Activated CD4-positive, alpha-beta T cell treated with anti-CD3 and anti-CD28 coated beads for 36 hours (primary cell): ENCODE measurements at regions not wholly inside any gene's neighbourhood (a gene's known extent, or its start where the extent isn't known, plus 50 kb on each side); places are given as distances from the start of the nearest gene placed in this dataset.

Source experiments
- ATAC-seq: fragments of 200-7000 bp; cut with Tn5 transposase; one replicate; pipeline ENCODE4 v1.10.0; 2021; ENCODE audit warnings: mild to moderate bottlenecking, moderate library complexity
- CTCF ChIA-PET: fragments of 350-600 bp; sonication (Branson Sonifier 250); formaldehyde crosslinking; loops from one replicate; lab custom pipeline; 2021; ENCODE audit warnings: antibody characterized with exemption; lab: Charles Lee
- POLR2A ChIA-PET: fragments of 350-600 bp; sonication (Branson Sonifier 250); formaldehyde crosslinking; loops from one replicate; lab custom pipeline; 2021; ENCODE audit warnings: antibody characterized with exemption, inconsistent platforms; lab: Charles Lee
- DNase-seq: peaks from one replicate; pipeline ENCODE4 v3.0.0-alpha.2; 2020
- H3K27ac Mint-ChIP-seq: one replicate; pipeline ENCODE4 v1.8.0; 2021; ENCODE audit warnings: mixed read lengths
- H3K27me3 Mint-ChIP-seq: one replicate; pipeline ENCODE4 v1.8.0; 2021; ENCODE audit warnings: mixed read lengths
- H3K36me3 Mint-ChIP-seq: one replicate; pipeline ENCODE4 v1.8.0; 2021; ENCODE audit warnings: low read depth, mixed read lengths
- H3K4me1 Mint-ChIP-seq: one replicate; pipeline ENCODE4 v1.8.0; 2021; ENCODE audit warnings: mixed read lengths
- H3K4me3 Mint-ChIP-seq: one replicate; pipeline ENCODE4 v1.8.0; 2021; ENCODE audit warnings: mild to moderate bottlenecking, moderate library complexity, mixed read lengths
- H3K9me3 Mint-ChIP-seq: one replicate; pipeline ENCODE4 v1.8.0; 2021; ENCODE audit warnings: low read depth, mixed read lengths
- intact Hi-C, 2 experiments: fragments of 100-400 bp; cut with DNase I in 1 of 2; cut with micrococcal nuclease in 1 of 2; formaldehyde crosslinking; loops; one replicate each; pipeline versions ENCODE4 v1.14.2 to v1.15.1; 2022 to 2024; cut with DNase I, micrococcal nuclease

DNA sequence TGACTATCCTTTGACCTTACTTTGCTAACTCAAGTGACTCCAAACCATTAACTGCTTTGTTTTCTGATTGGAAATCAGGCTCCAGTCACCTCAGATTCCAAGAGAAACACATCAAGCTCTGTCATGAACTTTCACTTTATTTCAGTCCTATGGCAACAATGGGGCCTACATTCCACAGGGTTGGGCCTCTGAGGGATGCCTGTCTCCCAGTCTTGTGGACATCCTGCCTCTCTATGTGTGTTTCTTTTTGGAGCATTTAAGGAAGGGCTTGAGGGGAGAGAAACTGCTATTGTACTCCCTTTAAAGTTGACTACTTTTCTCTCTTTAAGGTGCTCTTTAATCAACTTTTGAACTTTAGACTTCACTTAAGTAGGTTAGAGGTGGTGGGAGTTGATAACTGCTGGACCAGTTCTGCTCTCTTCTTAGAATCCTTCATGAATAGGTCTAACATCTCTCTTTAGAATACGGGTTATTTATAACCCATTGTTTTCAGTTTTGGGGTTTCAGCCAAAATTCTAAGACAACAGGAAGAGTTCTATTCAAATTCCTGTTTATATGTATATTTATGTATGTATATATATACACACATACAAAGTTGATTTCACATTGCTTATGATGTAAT is 274.3 kb upstream of the NR3C2 start:
- ChIA-PET CTCF (no interaction called here), POLR2A (no interaction called here)
- Mint-ChIP-seq H3K9me3 (peaks cover 5% of the 10 kb centered on the region), H3K27ac (no peak overlapping the region), H3K4me1 (no peaks in the 10 kb centered on the region), H3K36me3 (no peaks in the 10 kb centered on the region), H3K4me3 (no peak overlapping the region), H3K27me3 (no peaks in the 10 kb centered on the region)
- DNase-seq (no peak), ATAC-seq (no peak)
- intact Hi-C loops = no loop called here

GRCh38 chr4:148704291-148704690 is 262.1 kb upstream of the NR3C2 start:
- H3K27me3 Mint-ChIP-seq = no peaks in the 10 kb centered on the region
- ChIA-PET CTCF (interaction anchor here (0.7 to 0.8 kb wide), 3 partner anchors 10 to 277 kb away, joined by 3 read pairs; no protein-coding TSS in a partner anchor), POLR2A (no interaction called here)
- peaks cover 11% of the 10 kb centered on the region for H3K9me3 Mint-ChIP-seq
- intact Hi-C loops = no loop called here
- H3K36me3 Mint-ChIP-seq = no peaks in the 10 kb centered on the region
- ATAC-seq (no peak), DNase-seq (no peak)
- no peaks in the 10 kb centered on the region for H3K4me1 Mint-ChIP-seq
- no peak overlapping the region for H3K4me3 Mint-ChIP-seq
- H3K27ac Mint-ChIP-seq = no peak overlapping the region

DNA sequence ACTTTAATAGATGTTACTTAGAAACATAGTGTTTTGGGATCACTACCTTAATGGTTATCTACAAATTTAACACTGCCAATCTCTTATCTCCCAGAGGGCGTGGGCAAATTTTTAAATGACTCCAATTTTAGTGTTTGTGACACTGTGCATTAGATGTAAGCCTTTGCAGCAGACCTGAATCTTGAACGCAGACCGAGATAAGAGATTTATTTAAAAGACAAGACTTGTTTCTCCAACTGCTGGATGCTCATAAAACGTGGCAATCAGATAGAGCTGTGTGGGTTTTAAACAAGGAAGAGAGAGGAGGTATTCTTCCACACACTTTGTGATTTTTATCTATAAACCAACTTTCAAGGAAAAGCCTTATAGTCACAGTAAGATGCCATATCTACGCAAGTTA is 252.5 kb upstream of the NR3C2 start:
- no peaks in the 10 kb centered on the region for H3K4me1 Mint-ChIP-seq
- H3K36me3 Mint-ChIP-seq = no peaks in the 10 kb centered on the region
- DNase-seq (no peak), ATAC-seq (no peak)
- H3K4me3 Mint-ChIP-seq = no peak overlapping the region
- ChIA-PET CTCF (no interaction called here), POLR2A (no interaction called here)
- H3K27ac Mint-ChIP-seq = no peak overlapping the region
- intact Hi-C loops = no loop called here
- H3K27me3 Mint-ChIP-seq = peaks cover 2% of the 10 kb centered on the region
- no peaks in the 10 kb centered on the region for H3K9me3 Mint-ChIP-seq

DNA sequence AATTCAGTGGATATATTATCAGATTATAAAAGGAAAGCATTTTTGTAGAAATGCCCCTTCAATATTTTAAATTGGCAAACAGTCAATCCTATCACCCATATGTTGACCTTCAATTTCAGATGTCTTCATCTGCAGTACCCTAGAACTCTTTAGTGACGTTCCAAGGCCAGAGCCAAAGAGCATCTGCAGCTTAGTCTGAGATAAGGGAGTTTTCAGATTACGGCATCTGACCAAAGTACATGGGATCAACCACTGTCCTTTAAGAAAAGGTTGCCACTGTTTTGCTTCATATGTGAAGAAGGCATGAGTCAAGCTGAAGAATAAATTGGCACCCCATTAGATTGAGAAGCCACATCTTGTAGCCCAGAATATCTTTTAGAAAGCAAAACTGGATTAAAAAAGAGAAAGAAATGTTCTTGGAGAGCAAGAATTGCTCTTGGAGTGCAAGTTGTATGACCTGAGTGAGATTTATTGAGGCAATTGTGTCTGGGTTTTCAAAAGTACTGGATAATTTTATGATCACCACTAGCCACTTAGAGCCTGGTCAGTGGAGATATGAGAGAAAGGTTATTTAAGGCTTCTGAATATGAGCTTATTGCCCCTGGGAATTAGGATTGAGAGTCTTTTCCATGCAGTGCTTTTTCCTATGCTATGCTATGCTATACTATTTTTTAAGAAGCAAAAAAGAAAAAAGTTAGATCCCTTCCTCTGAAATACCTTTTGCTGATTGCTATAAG is 251.9 kb upstream of the NR3C2 start:
- DNase-seq (no peak), ATAC-seq (no peak)
- Mint-ChIP-seq H3K27ac (no peak overlapping the region), H3K36me3 (no peaks in the 10 kb centered on the region), H3K9me3 (no peaks in the 10 kb centered on the region), H3K4me1 (no peaks in the 10 kb centered on the region), H3K27me3 (peaks cover 2% of the 10 kb centered on the region), H3K4me3 (no peak overlapping the region)
- POLR2A ChIA-PET = no interaction called here
- intact Hi-C loops = no loop called here
- CTCF ChIA-PET = no interaction called here

- Mint-ChIP-seq H3K4me1 (no peaks in the 10 kb centered on the region), H3K4me3 (no peak overlapping the region)
Measured at GRCh38 chr4:148692242-148692641, 250.0 kb upstream of the NR3C2 start.

GRCh38 chr4:148686449-148686848 is 244.2 kb upstream of the NR3C2 start:
- Mint-ChIP-seq H3K9me3 (no peaks in the 10 kb centered on the region), H3K36me3 (no peaks in the 10 kb centered on the region), H3K27me3 (peaks cover 15% of the 10 kb centered on the region), H3K4me1 (no peaks in the 10 kb centered on the region), H3K27ac (no peak overlapping the region), H3K4me3 (no peak overlapping the region)
- ChIA-PET POLR2A (no interaction called here), CTCF (no interaction called here)
- intact Hi-C loops = no loop called here
- ATAC-seq = no peak
- no peak for DNase-seq

More at GRCh38 chr4:148692242-148692641, 250.0 kb upstream of the NR3C2 start:
- DNase-seq = no peak
- H3K27me3 Mint-ChIP-seq = peaks cover 5% of the 10 kb centered on the region
- ChIA-PET POLR2A (no interaction called here), CTCF (no interaction called here)
- no peak overlapping the region for H3K27ac Mint-ChIP-seq
- no peak for ATAC-seq
- intact Hi-C loops = no loop called here
- no peaks in the 10 kb centered on the region for H3K9me3 Mint-ChIP-seq
- H3K36me3 Mint-ChIP-seq = no peaks in the 10 kb centered on the region

DNA sequence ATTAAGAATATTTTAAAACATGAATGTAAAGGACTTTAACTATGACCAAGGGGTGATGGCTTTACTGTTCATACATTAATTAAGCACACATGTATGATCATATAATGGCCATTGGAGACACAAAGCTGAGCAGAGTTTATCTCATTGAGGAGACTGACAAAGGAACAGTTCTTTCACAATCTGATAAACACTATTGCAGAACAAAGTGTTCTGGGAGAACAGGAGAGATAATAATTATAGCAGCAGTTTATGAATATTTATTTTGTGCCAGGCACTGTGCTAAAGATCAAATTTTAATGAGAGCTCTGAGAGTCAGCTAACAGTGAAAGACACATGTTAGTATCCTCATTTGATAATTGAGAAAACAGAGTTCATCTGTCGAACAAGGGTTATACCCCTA is 242.4 kb upstream of the NR3C2 start:
- DNase-seq = no peak
- Mint-ChIP-seq H3K4me1 (no peaks in the 10 kb centered on the region), H3K27me3 (peaks cover 12% of the 10 kb centered on the region), H3K27ac (no peak overlapping the region), H3K9me3 (no peaks in the 10 kb centered on the region), H3K36me3 (no peaks in the 10 kb centered on the region), H3K4me3 (no peak overlapping the region)
- ChIA-PET POLR2A (no interaction called here), CTCF (interaction anchor here (0.6 kb wide), 1 partner anchor 399 kb away, joined by 3 read pairs; no protein-coding TSS in a partner anchor)
- no peak for ATAC-seq
- intact Hi-C loops = no loop called here

DNA sequence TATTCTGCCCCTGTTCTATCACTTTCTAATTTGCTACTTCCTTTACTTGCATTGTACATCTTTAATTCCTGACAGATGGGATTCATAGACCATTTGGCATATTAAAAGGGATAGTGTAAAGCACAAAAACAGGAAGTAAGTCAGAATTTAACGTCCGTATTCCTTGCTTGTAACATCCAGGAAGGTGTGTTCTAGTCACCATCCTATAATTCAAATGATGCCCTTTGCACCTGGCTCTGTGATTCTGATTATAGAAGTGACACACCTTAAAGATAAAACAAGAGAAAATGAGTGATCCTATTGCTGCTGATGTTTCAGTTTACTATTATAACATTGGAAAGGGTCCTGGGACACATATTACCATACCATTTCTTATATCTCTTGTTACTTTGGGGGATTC is 238.7 kb upstream of the NR3C2 start:
- H3K4me1 Mint-ChIP-seq = no peaks in the 10 kb centered on the region
- intact Hi-C loops = no loop called here
- peaks cover 6% of the 10 kb centered on the region for H3K27me3 Mint-ChIP-seq
- no peaks in the 10 kb centered on the region for H3K36me3 Mint-ChIP-seq
- H3K4me3 Mint-ChIP-seq = no peak overlapping the region
- no peak overlapping the region for H3K27ac Mint-ChIP-seq
- ChIA-PET POLR2A (no interaction called here), CTCF (no interaction called here)
- no peaks in the 10 kb centered on the region for H3K9me3 Mint-ChIP-seq
- ATAC-seq (no peak), DNase-seq (no peak)

GRCh38 chr4:148676344-148676743 is 234.1 kb upstream of the NR3C2 start:
- ATAC-seq = no peak
- Mint-ChIP-seq H3K9me3 (no peaks in the 10 kb centered on the region), H3K36me3 (no peaks in the 10 kb centered on the region), H3K27ac (no peak overlapping the region), H3K4me1 (no peaks in the 10 kb centered on the region), H3K27me3 (no peaks in the 10 kb centered on the region), H3K4me3 (no peak overlapping the region)
- CTCF ChIA-PET = no interaction called here
- no peak for DNase-seq
- POLR2A ChIA-PET = no interaction called here
- intact Hi-C loops = no loop called here

GRCh38 chr4:148674876-148675275 is 232.7 kb upstream of the NR3C2 start:
- H3K27ac Mint-ChIP-seq = no peak overlapping the region
- no peaks in the 10 kb centered on the region for H3K9me3 Mint-ChIP-seq
- H3K4me1 Mint-ChIP-seq = no peaks in the 10 kb centered on the region
- DNase-seq = no peak
- ChIA-PET CTCF (no interaction called here), POLR2A (no interaction called here)
- H3K27me3 Mint-ChIP-seq = no peaks in the 10 kb centered on the region
- no peaks in the 10 kb centered on the region for H3K36me3 Mint-ChIP-seq
- intact Hi-C loops = no loop called here
- no peak overlapping the region for H3K4me3 Mint-ChIP-seq
- no peak for ATAC-seq

DNA sequence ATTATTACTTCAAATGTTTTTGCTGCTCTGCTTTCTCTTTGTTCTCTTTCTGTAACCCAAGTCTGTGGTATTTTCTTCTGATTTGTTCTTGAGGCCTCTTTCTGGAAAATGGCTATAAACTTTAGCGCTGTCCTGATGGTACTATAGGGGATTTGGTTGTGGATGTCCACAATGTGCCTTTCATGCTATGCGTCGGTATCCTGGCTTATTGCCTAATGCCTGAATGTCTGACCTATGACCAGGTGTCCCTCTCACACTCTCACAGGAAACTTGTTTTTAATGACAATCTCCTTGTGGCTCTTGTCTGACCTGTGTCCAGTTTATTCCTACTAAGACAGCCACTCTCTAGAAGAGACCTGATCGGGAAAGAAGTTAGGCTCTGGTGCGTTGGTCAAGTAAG is 222.4 kb upstream of the NR3C2 start:
- Mint-ChIP-seq H3K36me3 (no peaks in the 10 kb centered on the region), H3K9me3 (no peaks in the 10 kb centered on the region), H3K4me3 (no peak overlapping the region), H3K4me1 (no peaks in the 10 kb centered on the region), H3K27ac (no peak overlapping the region), H3K27me3 (peaks cover 2% of the 10 kb centered on the region)
- CTCF ChIA-PET = no interaction called here
- POLR2A ChIA-PET = no interaction called here
- ATAC-seq (no peak), DNase-seq (no peak)
- intact Hi-C loops = no loop called here

DNA sequence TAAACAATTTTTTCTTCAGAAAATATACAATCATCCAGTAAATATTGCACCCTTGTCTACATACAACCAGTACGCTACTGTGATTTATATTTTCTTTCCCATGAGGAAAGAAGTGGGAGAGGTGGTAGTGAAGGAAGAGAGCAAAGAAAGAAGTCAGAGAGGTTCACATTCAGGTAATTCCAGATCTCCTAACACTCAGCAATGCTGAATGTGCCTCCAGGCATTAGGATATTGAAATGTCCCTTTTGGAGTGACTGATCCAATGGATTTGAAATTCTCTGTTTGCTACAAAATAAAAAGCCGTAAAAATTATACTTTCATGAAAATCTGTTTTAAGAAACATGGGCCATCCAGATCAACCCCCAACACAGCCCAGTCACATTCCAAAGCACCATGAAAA is 211.9 kb upstream of the NR3C2 start:
- no peaks in the 10 kb centered on the region for H3K9me3 Mint-ChIP-seq
- CTCF ChIA-PET = no interaction called here
- H3K27me3 Mint-ChIP-seq = peaks cover 3% of the 10 kb centered on the region
- POLR2A ChIA-PET = no interaction called here
- ATAC-seq = no peak
- H3K36me3 Mint-ChIP-seq = no peaks in the 10 kb centered on the region
- no peak overlapping the region for H3K27ac Mint-ChIP-seq
- no peak for DNase-seq
- H3K4me3 Mint-ChIP-seq = no peak overlapping the region
- peaks cover 3% of the 10 kb centered on the region for H3K4me1 Mint-ChIP-seq
- intact Hi-C loops = no loop called here
